Prostate gland (tissue), 2 donors: ENCODE measurements at regions not wholly inside any gene's neighbourhood (a gene's known extent, or its start where the extent isn't known, plus 50 kb on each side); places are given as distances from the start of the nearest gene placed in this dataset.

Source experiments
- CTCF ChIP-seq, 4 experiments: fragments of 200-600 bp in 2 of 4; fragments of 450-650 bp in 2 of 4; sonication (generic) in 2 of 4; IDR thresholded peaks; 1 replicate in 3 of 4; 2 replicates in 1 of 4; pipeline ENCODE4 v1.5.1; 2016 to 2019; ENCODE audit warnings: antibody characterized with exemption in 4 of 4, mild to moderate bottlenecking in 2 of 4, moderate library complexity in 2 of 4
- POLR2A ChIP-seq: fragments of 450-650 bp; IDR thresholded peaks from one replicate; pipeline ENCODE4 v1.6.1; 2016; ENCODE audit warnings: antibody characterized with exemption, mild to moderate bottlenecking

GRCh38 chr11:29634244-29634643, 382.6 kb downstream of the KCNA4 start:
- TF ChIP-seq CTCF (IDR thresholded peaks at IDR 0.05) = no peak
- no peak for TF ChIP-seq POLR2A
